Tibial nerve (tissue), 3 donors: ENCODE measurements at regions not wholly inside any gene's neighbourhood (a gene's known extent, or its start where the extent isn't known, plus 50 kb on each side); places are given as distances from the start of the nearest gene placed in this dataset.

Source experiments
- CTCF ChIP-seq, 5 experiments: fragments of 200-600 bp in 3 of 5; fragments of 450-650 bp in 2 of 5; sonication (generic) in 3 of 5; IDR thresholded peaks; one replicate each; pipeline ENCODE4 v1.5.1; 2016 to 2019; ENCODE audit warnings: antibody characterized with exemption in 5 of 5, mild to moderate bottlenecking in 3 of 5, moderate library complexity in 2 of 5
- POLR2A ChIP-seq, 2 donors: fragments of 450-650 bp; IDR thresholded peaks; one replicate each; pipeline ENCODE4 v1.6.1; 2017; ENCODE audit warnings: antibody characterized with exemption in 2 of 2, mild to moderate bottlenecking in 2 of 2, moderate library complexity in 2 of 2

- TF ChIP-seq POLR2A (IDR thresholded peaks at IDR 0.05): no peak
- TF ChIP-seq CTCF (IDR thresholded peaks at IDR 0.05): no peak
Measured at GRCh38 chr2:217242947-217243346, 383.1 kb upstream of the TNP1 start.
